NCI-H1436 treated with DMSO at 0.1 percent for 48 hours (cell line): ENCODE measurements at regions not wholly inside any gene's neighbourhood (a gene's known extent, or its start where the extent isn't known, plus 50 kb on each side); places are given as distances from the start of the nearest gene placed in this dataset.
"Not testable (repeated sequence)": the region's sequence is repeated elsewhere in the genome, so short reads cannot be mapped to it uniquely, and the experiment has no call there.

Source experiments
- DNase-seq: peaks from one replicate; lab custom pipeline; 2025; lab: John Stamatoyannopoulos, UW

DNA sequence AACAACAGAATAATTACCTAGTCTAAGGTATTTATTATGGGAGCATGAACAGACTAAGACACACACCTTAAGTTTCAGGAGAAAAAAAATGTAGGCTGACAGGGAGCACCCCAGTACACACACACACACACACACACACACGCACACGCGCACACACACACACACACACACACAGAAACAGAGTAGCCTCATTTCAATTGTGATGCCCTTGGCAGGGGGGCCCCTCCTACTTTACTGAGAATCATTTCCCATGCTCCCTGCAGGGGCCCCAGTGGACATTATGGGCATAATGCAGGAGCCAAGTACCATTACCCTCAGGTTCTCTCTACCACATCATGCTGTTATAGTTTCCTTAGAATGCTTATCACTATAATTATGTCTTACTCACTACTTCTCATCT is 104.9 kb downstream of the CDC7 start:
- no peak for DNase-seq

DNA sequence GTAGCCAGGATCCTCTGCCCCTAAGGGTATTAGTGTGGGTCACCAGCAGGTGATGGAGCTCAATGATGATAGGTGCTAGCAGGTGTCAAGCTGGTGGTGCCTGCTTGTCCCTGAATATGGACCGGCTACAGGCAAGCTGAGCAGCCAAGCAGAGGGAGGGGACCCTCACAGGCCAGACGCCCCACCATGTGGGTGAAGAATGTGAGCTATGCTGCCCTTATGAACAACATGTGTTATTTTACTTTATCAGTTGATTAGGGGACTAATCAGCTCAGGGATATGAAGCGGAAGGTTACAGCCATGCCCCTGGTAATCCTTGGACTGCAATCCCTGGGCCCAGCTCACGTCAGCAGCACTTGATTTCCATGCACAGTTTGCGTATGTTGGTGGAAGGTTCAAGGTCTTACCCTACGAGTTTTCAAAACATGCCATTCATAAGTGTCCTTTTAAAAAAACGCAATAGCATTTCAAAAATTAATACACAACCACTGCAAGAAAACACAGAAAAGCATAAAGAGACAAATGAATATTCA is 106.0 kb downstream of the CDC7 start:
- DNase-seq = no peak

DNA sequence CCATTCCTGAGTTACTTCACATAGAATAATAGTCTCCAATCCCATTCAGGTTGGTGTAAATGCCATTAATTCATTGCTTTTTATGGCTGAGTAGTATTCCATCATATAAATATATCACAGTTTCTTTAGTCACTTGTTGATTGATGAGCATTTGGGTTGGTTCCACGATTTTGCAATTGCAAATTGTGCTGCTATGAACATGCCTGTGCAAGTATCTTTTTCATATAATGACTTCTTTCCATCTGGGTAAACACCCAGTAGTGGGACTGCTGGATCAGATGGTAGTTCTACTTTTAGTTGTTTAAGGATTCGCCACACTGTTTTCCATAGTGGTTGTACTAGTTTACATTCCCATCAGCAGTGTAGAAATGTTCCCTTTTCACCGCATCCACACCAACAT is 107.0 kb downstream of the CDC7 start:
- not testable (repeated sequence) for DNase-seq

DNA sequence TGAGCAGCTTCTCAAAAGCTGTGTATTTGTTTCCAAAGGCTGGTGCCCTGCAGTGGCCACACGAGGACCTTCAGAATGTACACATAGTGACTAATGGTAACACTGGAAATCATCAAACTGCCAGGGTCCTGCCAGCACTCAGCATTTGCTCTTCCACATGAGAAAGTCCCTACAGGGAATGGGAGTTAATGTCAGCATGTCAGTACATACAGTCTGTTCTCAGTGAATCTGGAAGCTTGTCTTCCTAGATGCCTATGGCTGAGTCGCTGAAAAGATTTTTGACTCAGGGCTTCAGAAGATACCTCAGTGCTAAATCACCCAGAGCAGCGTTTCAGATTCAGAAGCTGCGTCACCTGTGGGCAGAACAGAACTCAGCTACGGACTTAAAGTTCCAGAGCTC is 108.2 kb downstream of the CDC7 start:
- DNase-seq = no peak

DNA sequence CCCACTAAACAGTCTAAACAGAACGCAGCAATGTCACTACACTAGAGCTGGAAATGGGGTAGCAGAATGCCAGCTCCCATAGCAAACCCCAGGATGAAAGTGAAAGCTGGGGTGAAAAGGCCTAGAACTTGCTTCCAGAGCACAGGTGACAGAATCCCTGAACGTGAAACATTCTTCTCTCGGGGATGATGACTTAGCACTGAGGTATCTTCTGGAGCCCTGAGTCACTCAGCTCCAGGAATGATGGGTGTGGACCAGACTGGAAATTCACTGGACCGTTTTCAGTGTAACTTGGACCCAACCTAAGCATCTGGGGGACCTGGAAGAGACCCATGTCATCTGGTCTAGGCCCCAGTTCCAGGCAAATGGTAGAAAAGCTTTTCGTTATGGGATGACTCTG is 108.9 kb downstream of the CDC7 start:
- DNase-seq = no peak

DNA sequence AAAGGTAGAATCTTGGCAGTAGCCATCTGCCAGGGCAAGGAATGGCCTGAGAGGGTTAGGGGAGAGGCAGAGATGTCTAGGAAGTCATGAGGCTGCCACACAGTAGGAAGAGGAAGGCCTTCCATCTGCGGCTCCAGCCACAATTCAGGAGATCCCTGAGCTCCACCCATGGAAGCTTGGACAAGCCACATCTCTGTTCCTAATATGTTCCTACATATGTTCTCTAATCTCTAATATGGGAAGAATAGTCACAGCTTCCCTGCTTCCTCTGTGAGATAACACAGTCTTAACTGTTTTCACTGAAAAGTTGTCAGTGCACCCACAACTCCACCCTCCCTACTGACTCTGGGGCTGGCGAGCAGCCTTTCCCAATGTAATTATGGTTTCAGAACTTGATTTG is 109.5 kb downstream of the CDC7 start:
- DNase-seq = no peak

DNA sequence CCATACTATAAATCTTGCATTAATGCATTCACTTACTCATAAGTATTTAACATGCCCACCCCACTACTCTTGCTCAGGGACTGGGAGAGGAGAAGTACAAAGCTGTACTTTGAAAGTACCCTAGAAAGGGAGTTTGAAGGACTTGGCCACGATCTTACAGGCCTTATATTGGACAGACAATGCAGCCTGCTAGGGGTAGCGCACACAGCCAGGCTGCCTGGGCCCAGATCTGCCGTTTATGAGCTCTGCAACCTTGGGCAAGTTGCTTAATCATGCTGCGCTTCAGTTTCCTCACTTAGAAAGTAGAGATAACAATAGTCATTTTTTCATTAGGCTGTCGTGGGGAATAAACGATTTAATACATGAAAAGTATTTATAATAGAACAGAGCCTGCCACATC is 110.1 kb downstream of the CDC7 start:
- no peak for DNase-seq

DNA sequence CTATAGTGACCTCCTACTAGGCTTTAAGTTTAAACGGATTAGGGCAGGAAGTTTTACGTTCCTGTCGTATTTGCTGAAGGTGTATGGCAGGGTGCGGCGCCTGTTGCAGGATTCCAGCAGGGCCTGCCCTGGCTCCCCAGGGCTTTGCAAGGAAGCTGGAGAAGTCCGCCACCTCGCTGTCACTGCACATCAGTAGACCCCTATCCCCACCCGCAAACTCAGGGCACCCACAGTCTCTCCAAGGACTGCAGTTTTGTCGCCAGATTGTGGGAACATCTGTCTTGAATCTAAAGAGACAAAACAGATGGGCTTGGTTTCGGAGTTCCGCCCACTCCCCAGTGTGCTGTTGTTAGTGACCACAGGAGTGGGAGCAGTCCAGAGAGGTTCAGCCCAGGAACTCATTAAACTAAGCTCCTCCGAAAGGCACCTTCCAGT is 110.8 kb downstream of the CDC7 start:
- DNase-seq = no peak

DNA sequence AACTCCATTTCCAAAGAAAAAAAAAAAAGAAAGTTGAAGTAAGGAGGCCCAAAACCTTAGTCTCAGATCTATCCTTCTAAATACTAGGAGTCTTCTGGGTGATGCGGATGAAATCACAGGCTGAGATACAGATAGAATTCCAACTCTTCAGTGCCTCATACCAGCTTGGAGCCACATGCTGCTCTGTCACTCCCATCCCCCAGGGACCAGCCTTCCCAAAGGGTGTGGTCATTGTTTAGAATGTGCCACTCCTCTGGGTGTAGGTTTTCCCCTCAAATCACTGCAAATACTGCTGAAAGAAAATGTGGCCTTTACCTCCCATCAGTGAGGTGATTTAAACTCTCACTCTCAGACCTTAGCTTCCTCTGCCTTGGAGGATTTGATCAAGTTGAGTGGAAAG is 112.9 kb downstream of the CDC7 start:
- no peak for DNase-seq

DNA sequence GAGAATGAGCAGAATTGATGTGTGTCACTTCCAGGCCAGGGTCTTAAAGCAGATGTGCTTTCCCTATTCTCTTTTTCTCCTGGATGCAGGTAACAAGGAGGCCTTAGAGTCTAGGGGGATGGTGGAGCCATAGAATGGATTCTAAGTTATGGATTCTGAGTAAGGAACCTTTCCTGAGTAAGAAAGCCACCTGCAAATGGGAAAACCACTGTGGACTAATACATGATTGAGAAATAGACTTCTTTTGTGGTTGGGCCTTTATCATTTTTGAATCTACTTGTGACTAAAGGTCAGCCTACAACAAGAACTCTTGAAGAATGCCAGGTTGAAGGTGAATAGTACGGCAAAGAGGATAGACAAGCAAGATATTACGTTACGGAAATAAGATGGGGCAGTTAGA is 116.1 kb downstream of the CDC7 start:
- no peak for DNase-seq

DNA sequence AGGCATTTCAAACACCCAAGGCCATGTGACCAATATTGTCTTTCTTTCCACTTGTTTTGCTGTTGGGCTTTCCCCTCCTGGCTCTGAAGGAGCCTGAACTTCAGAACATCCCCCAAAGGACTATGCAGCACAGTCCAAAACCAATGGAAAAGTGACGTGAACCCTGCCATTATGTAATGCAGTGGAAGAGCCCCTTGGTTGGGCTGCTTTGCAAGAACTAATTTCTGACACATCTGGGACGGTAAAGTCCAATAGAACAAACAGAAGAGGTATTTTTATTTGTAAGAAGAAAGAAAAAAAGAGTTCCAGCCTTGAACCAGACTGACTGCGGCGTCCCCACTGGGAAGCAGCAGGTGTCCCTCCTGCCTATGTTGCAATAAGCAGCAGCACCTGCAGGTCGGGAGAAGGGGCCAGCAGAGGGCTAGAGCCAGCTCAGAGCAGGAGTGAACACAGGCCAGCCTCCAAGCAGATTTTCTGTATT is 116.7 kb downstream of the CDC7 start:
- DNase-seq = no peak

DNA sequence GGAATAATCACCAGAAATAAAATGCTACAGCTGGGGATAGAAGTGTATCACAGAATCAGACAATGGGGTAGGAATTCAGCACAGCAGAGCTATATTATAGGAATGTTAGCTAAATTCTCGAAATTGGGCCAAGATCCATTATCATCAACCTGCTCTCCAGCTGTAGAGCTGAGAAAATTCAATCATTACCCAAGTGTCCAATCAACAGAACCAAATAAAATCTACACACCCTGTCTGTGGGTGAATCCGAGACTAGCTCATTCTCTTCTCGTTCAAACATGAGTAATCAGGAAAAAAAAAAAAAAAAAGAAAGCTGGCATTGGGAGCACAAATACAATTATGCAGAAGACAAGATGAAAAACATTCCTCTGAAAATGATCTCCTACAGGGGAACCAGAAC is 119.2 kb downstream of the CDC7 start:
- no peak for DNase-seq

DNA sequence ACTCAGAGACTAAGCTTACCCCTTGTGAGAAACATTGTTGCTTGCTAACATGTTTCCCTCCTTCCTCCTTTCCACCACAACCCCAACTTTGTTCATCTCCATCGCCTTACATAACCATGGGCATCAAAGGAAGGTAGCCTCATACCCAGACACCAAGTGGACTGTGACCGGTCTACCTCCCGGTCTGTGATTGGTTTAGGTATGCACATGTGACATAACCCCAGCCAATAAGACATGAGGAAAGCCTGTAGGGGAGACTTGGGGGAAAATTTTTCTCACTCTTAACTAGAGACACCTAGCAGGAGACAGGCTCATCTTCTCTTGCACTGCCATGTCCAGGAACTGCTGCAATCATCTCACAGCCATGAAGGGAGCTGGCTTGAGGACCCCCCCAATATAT is 120.7 kb downstream of the CDC7 start:
- no peak for DNase-seq

DNA sequence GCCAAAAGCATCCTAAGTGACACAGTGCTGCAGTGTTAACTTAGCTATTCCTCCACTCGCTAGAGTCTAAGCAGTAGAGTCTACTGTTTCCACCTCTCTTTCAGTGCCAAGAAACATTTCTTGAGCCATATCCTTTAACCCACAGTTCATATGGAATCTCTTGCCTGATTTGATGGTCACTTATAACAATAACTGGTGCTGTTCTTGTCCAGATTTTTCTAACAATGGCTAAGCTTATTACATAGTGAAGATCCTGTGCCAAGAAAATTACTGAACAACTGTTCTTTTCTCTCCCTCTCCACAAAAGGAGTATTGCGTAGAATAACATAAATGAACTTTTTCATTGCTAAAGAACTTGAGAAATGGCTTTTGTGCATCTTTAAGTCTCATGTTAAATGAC is 121.3 kb downstream of the CDC7 start:
- DNase-seq = no peak

DNA sequence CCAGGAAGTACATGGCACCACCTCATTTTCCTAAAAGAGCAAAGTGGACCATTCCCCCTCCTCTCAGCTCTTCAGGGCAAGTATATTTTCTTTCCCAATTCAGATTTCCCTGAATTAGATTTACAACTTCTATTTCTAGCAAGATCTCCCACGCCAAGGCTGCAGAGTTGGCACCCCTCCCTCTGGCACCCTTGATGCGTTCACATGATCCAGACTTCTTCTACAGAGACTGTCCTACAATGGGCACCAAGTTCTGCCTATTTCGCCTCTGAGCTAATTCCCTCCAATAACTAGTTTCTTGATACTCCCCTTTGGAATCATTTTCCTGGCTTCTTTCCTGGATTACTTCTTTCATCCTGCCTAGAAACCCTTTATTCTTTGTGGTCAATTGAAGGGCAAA is 122.0 kb downstream of the CDC7 start:
- no peak for DNase-seq

DNA sequence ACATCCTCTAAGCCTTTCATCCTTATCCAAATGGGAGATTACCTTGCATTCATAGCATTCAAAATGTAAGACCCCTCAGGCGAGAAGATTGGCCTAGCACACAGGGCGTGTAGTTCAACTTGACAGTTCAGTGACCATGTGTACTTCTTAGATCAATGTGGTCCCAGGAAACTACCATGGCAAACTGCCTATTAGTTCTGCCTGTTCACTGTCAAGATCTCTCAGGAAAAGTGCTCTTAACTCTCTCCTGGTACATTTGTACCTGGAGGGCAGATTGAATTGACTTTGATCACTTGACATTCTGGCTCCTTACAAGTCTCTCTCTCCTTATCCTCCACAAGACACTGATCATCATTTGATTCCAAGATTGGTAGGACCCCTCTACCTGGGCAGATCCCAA is 122.4 kb downstream of the CDC7 start:
- no peak for DNase-seq

DNA sequence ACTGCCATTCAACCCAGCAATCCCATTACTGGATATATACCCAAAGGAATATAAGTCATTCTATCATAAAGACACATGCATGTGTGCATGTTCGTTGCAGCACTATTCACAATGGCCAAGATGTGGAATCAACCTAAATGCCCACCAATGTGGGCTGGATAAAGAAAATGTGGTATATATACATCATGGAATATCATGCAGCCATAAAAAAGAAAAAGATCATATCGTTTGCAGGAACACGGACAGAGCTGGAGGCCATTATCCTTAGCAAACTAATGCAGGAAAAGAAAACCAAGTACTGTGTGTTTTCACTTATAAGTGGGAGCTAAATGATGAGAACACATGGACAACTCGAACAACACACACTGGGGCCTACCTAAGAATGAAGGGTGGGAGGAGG is 123.7 kb downstream of the CDC7 start:
- DNase-seq = no peak
